Stimulated activated CD4-positive, alpha-beta T cell treated with anti-CD3 and anti-CD28 coated beads, Interleukin-12 subunit alpha, Interleukin-12 subunit beta, amount 100 ng/mL, for 4 hours (primary cell): ENCODE measurements at regions not wholly inside any gene's neighbourhood (a gene's known extent, or its start where the extent isn't known, plus 50 kb on each side); places are given as distances from the start of the nearest gene placed in this dataset.
"Not testable (repeated sequence)": the region's sequence is repeated elsewhere in the genome, so short reads cannot be mapped to it uniquely, and the experiment has no call there.

Experiments used
- DNase-seq: peaks from one replicate; pipeline ENCODE4 v3.0.0-alpha.2; 2020

DNA sequence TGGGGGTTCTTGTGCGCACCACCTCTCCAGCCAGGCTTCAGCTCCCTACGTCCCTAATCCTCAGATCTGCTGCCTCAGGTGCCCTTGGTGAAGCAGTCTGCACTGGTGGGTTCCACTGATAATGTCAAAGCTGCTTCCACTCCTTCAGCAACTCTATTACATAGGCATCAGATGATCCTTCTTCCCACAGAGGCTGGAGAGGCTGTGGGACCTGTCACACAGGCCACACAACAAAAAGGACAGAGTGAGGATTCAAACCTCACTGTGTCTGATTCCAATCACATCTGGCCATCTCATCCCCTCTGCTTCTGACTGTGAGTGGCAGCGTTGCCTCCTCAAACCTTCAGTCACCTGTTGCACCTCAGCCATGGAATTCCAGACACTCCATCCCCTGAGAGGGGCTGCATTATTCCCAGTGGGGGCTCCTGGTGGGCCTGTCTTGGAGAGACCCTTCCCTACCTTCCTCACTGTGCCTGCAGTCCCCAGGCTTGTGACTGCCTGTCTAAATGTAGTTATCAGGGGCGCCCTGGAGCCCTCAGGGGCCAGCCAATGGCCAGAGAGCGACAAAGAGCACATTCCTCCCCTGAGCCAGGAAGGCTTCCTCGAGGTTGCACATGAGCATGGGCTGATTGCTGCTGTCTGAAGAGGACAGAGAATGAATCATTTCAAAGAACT lies 211.4 kb upstream of the ECI2 start:
- no peak for DNase-seq

GRCh38 chr6:4345543-4345942 lies 210.2 kb upstream of the ECI2 start:
- no peak for DNase-seq

- no peak for DNase-seq
Observed at GRCh38 chr6:4344317-4344899, 209.0 kb upstream of the ECI2 start.

- DNase-seq, result no peak
Observed at GRCh38 chr6:4342407-4343137, 207.2 kb upstream of the ECI2 start.

DNA sequence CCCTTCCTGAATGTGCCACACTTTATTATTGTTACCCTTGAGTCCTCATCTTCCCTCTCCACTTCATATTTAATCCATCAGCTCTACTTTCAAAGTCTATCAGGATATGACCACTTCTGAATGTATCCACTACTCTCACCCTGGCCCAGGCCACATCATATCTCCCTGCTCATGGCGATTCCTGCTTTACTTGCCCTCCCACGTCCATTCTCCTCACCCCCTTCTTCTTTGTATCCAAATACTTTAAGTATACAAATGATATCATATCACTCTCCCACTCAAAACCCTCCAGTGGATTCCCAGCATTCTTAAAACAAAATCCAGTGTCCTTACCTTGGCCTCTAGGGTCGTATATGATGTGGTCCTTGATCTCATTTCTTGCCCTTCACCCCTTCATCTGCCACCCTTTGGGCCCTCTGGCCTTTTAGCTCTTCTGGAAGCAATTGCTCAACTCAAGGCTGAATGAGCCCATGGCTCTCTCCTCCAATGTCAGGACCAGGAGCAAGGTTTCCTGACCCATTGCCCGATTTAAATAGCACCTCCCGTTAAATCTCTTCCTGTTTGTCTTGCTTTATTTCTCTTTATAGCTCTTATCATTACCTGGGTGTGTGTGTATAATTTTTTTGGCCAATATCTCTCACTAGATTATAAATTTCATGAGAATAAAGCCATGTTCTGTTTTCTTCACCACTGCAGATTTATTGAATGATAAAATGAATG lies 205.9 kb upstream of the ECI2 start:
- no peak for DNase-seq

GRCh38 chr6:4340544-4340943 lies 205.2 kb upstream of the ECI2 start:
- no peak for DNase-seq

- DNase-seq, result no peak
Observed at GRCh38 chr6:4338884-4339283, 203.5 kb upstream of the ECI2 start.

- no peak for DNase-seq
Observed at GRCh38 chr6:4336778-4337442, 201.5 kb upstream of the ECI2 start.

DNA sequence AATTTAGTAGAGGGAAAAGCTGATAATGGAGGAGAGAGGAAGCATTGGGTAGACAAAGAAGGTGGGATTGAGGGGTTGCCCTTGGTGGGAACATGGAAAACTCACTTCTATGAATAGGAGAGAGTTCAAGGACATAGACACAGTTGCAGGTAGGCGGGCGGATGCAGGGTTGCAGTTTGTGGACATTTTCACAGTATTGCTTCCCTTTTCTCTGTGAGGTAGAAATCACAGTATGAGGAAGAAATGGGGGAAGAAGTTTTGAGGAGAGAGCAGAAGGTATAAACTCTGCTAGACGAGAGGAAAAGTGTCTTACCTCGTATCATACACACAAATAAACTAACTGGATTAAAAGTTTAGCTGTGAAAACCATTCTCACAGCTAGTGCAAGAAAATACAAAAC lies 200.7 kb upstream of the ECI2 start:
- no peak for DNase-seq

DNA sequence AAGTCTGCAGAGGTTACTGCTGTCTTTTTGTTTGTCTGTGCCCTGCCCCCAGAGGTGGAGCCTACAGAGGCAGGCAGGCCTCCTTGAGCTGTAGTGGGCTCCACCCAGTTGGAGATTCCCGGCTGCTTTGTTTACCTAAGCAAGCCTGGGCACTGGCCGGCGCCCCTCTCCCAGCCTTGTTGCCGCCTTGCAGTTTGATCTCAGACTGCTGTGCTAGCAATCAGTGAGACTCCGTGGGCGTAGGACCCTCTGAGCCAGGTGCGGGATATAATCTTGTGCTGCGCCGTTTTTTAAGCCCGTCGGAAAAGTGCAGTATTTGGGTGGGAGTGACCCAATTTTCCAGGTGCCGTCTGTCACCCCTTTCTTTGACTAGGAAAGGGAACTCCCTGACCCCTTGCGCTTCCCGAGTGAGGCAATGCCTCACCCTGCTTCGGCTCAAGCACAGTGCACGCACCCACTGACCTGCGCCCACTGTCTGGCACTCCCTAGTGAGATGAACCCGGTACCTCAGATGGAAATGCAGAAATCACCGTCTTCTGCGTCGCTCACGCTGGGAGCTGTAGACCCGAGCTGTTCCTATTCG lies 198.9 kb upstream of the ECI2 start:
- not testable (repeated sequence) for DNase-seq

DNA sequence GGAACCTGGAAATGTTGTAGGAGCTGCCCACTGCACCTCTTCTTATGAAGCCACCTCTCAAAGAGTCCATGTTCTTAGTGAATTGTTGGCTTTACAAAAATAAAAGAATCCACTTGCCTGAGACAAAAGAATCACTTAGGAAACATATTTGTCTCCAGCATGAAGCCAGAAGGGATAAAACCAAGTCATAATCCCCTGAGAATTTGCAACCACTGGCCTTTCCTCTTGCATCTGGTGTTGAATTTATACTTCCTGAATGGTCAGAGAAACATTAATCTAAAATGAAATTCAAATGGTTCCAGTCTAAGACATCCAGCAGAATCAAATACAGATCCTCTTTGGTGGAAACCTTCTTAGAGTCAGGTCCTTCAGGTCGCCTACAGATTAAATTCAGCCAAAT lies 192.5 kb upstream of the ECI2 start:
- no peak for DNase-seq

- DNase-seq, result no peak
Observed at GRCh38 chr6:4324746-4325145, 189.4 kb upstream of the ECI2 start.

DNA sequence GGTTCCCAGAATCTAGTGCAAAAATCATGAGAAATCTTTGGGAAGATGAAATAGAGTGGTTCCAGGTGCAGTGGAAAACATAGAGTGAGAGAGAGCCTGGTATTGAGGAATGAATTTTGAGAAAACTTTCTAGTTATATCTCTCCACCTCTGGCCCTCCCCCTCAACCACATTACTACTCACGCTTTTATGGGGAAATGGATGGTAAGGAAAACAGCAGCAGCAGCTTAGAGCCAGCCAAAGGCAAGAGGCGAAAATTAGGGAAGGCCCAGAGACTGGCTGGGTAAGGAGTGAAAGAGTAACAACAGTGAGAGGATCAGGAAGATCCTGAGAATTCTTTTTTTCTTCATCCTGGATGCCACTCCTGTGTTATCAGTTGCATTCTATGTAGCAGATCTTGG lies 187.9 kb upstream of the ECI2 start:
- DNase-seq, result no peak

GRCh38 chr6:4322846-4323309 lies 187.5 kb upstream of the ECI2 start:
- DNase-seq, result no peak

GRCh38 chr6:4322134-4322845 lies 186.9 kb upstream of the ECI2 start:
- no peak for DNase-seq

DNA sequence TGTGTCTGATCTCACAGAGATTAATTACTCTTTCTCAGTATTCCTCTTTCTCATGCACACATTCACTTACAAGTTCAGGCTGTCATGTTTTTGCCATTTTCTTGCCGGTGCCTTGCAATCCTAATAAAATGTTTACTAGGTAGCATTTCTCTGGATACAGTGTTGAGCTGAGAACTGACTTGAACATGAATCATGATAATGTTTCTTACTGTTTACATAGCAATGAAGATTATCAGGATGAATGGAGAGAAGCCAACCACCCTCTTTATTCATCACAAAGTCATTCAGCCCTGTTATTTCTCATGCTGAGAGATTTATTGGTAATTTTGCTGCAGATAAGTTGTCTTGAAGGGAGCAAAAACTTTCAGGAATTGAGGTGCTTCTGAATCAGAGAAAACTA lies 185.5 kb upstream of the ECI2 start:
- no peak for DNase-seq

DNA sequence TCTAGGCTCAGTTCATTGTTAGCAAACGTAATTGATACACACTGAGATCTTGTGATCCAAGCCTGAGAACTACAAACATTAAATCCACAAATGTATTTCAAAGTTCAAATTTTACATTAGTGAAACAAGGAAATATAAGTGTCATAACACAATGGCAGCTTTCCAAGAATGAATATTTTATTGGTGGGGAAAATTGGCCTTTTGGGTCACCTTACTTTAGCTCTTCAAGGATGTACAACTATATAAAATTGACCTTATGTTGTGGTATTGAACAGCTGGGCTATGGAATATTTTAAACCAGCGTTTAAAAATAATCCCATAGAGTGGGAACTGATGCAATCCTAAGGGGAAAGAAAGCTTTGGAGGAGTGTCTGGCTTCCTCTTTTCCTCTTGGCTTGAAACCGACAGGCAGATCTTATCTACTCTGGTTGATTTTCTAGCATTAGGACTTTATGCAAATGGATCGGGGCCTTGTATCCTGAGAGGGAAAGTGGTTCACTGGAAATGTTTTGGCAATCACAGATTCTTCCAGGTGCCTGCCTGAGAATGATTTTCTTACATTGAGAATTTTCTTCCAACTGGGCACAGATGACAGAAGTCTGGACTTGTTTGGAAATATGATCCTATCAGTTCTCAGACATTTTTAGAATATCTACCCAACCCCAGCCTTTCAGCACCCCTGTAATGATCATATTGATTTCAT lies 184.8 kb upstream of the ECI2 start:
- DNase-seq, result no peak

- DNase-seq, result no peak
Observed at GRCh38 chr6:4318321-4318720, 182.9 kb upstream of the ECI2 start.

DNA sequence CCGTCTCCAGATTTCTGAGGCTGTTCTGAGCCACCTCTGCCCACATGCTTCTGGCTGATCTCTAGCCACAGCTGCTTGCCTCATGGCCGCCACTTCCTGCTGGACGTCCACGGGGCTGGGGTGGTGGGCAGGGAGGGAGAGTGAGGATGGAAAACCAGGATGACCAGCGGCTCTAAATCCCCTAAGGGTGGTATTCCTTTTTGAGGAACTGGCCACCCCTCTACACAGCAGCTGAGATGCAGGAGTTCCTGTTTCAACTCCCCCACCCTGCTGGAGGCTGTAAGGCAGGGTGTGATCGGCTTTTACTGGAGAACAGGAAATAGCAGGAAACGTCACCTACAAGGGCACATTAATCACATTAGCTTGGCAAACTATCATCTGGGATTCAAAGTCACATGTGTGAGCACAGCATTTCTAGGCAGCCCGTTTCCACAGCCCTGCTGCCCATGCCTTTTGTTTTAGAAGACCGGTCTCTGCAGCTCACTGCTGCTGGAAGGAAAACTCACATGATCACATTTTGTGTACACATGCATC lies 181.6 kb upstream of the ECI2 start:
- DNase-seq, result no peak

GRCh38 chr6:4314201-4314707 lies 178.9 kb upstream of the ECI2 start:
- DNase-seq, result no peak
